GM12878 (cell line): ENCODE measurements at regions not wholly inside any gene's neighbourhood (a gene's known extent, or its start where the extent isn't known, plus 50 kb on each side); places are given as distances from the start of the nearest gene placed in this dataset.

ENCODE experiments used
- CBX5 ChIP-seq: sonication (generic); IDR thresholded peaks from 2 replicates; pipeline ENCODE4 v1.6.1; 2016; ENCODE audit warnings: low read depth, moderate library complexity, mild to moderate bottlenecking, inconsistent platforms
- CTCF ChIP-seq, 3 experiments: IDR thresholded peaks in 2 of 3; conservative IDR thresholded peaks in 1 of 3; 2 replicates each; pipeline ENCODE4 v1.5.1; 2011; ENCODE audit warnings: low read depth in 3 of 3, low read length in 3 of 3, mild to moderate bottlenecking in 3 of 3, control low read depth in 2 of 3, moderate library complexity in 2 of 3, inconsistent platforms in 1 of 3, mixed read lengths in 1 of 3; ENCODE audit not compliant: control insufficient read depth in 2 of 3, insufficient read depth in 1 of 3; ENCODE audit errors: extremely low read depth in 1 of 3
- E2F4 ChIP-seq: IDR thresholded peaks from 2 replicates; pipeline ENCODE4 v1.6.1; 2012; ENCODE audit warnings: low read depth, low read length, improper control_type of control experiment
- GABPA ChIP-seq: IDR thresholded peaks from 2 replicates; pipeline ENCODE4 v1.6.1; 2014; ENCODE audit warnings: antibody characterized with exemption, low read depth, mild to moderate bottlenecking, inconsistent platforms
- MYC ChIP-seq: IDR thresholded peaks from 2 replicates; pipeline ENCODE4 v1.6.1; 2011; ENCODE audit warnings: mild to moderate bottlenecking, low read length, moderate library complexity, inconsistent platforms; ENCODE audit not compliant: insufficient read depth, insufficient replicate concordance, insufficient read length, severe bottlenecking
- NFIC ChIP-seq: IDR thresholded peaks from 2 replicates; pipeline ENCODE4 v1.6.1; 2012; ENCODE audit warnings: low read depth, mild to moderate bottlenecking, inconsistent platforms, low read length, moderate library complexity
- PKNOX1 ChIP-seq: fragments of 450-650 bp; IDR thresholded peaks from 2 replicates; pipeline ENCODE4 v1.6.1; 2016; ENCODE audit warnings: mild to moderate bottlenecking
- USF2 ChIP-seq: IDR thresholded peaks from 2 replicates; pipeline ENCODE4 v1.6.1; 2011; ENCODE audit warnings: low read depth, low read length, improper control_type of control experiment, borderline replicate concordance
- ZBTB4 ChIP-seq: fragments of 450-650 bp; formaldehyde crosslinking; IDR thresholded peaks from 2 replicates; pipeline ENCODE4 v1.4.0; 2022; ENCODE audit warnings: mild to moderate bottlenecking, moderate library complexity

- TF ChIP-seq MYC = no peak
- TF ChIP-seq CTCF (IDR thresholded peaks at IDR 0.05 in 2 of 3, conservative IDR thresholded peaks at IDR 0.05 in 1 of 3; ENCODE audit: control insufficient read depth in 2 of 3, extremely low read depth in 1 of 3, insufficient read depth in 1 of 3, low read depth in 3 of 3, low read length in 3 of 3) = no peak
- TF ChIP-seq PKNOX1 = no peak
- no peak for TF ChIP-seq GABPA
- TF ChIP-seq USF2 = no peak
- TF ChIP-seq ZBTB4 = no peak
- TF ChIP-seq E2F4 = no peak
- TF ChIP-seq CBX5 = no peak
- TF ChIP-seq NFIC = no peak
Observed at GRCh38 chr4:100635899-100636298, 118.1 kb upstream of the EMCN start.
